ENCODE measurements at regions not wholly inside any gene's neighbourhood (a gene's known extent, or its start where the extent isn't known, plus 50 kb on each side); places are given as distances from the start of the nearest gene placed in this dataset.

GRCh38 chr20:58071991-58072390, 156.5 kb downstream of the ANKRD60 start:
- no peak for DNase-seq
- intact Hi-C loops (cut with DNase I): no loop called here

- intact Hi-C loops (cut with DNase I): no loop called here
- no peak for DNase-seq
Observed at GRCh38 chr20:58071298-58071697, 157.2 kb downstream of the ANKRD60 start.

- intact Hi-C loops (cut with DNase I): no loop called here
- DNase-seq: no peak
Observed at GRCh38 chr20:58070664-58071196, 157.7 kb downstream of the ANKRD60 start.

GRCh38 chr20:58069796-58070663, 158.4 kb downstream of the ANKRD60 start:
- no peak for DNase-seq
- intact Hi-C loops (cut with DNase I): no loop called here

GRCh38 chr20:58069207-58069606, 159.2 kb downstream of the ANKRD60 start:
- intact Hi-C loops (cut with DNase I): no loop called here
- no peak for DNase-seq

- DNase-seq: no peak
- intact Hi-C loops (cut with DNase I): no loop called here
Observed at GRCh38 chr20:58065508-58066361, 162.7 kb downstream of the ANKRD60 start.

- DNase-seq: no peak
- intact Hi-C loops (cut with DNase I): no loop called here
Observed at GRCh38 chr20:58064411-58065010, 163.9 kb downstream of the ANKRD60 start.

GRCh38 chr20:58059260-58059544, 169.3 kb downstream of the ANKRD60 start:
- DNase-seq: no peak
- intact Hi-C loops (cut with DNase I): no loop called here

- DNase-seq: no peak
- intact Hi-C loops (cut with DNase I): no loop called here
Observed at GRCh38 chr20:58058421-58059259, 169.8 kb downstream of the ANKRD60 start.

GRCh38 chr20:58056921-58057686, 171.3 kb downstream of the ANKRD60 start:
- intact Hi-C loops (cut with DNase I): no loop called here
- no peak for DNase-seq

- intact Hi-C loops (cut with DNase I): no loop called here
- DNase-seq: no peak
Observed at GRCh38 chr20:58056021-58056591, 172.3 kb downstream of the ANKRD60 start.

GRCh38 chr20:58054780-58055373, 173.6 kb downstream of the ANKRD60 start:
- intact Hi-C loops (cut with DNase I): no loop called here
- peak in 8 of 10 donors; percentile 31 to 87 (median 49) for DNase-seq

GRCh38 chr20:58054082-58054779, 174.2 kb downstream of the ANKRD60 start:
- intact Hi-C loops (cut with DNase I): no loop called here
- no peak for DNase-seq

GRCh38 chr20:58053391-58054055, 174.9 kb downstream of the ANKRD60 start:
- intact Hi-C loops (cut with DNase I): no loop called here
- DNase-seq: no peak

GRCh38 chr20:58051367-58051766, 177.1 kb downstream of the ANKRD60 start:
- intact Hi-C loops (cut with DNase I): no loop called here
- DNase-seq: no peak

- DNase-seq: no peak
- intact Hi-C loops (cut with DNase I): no loop called here
Observed at GRCh38 chr20:58048096-58048702, 180.3 kb downstream of the ANKRD60 start.

- DNase-seq: no peak
- intact Hi-C loops (cut with DNase I): no loop called here
Observed at GRCh38 chr20:58046311-58046710, 182.1 kb downstream of the ANKRD60 start.
